IMR-90 (cell line): ENCODE measurements at regions not wholly inside any gene's neighbourhood (a gene's known extent, or its start where the extent isn't known, plus 50 kb on each side); places are given as distances from the start of the nearest gene placed in this dataset.

Experiments
- ATAC-seq: fragments of 200-7000 bp; cut with Tn5 transposase; 2 replicates; pipeline ENCODE4 v1.9.1; 2020; ENCODE audit warnings: low read depth, mild to moderate bottlenecking, moderate library complexity
- BruUV-seq: library from RNA; stranded (reverse); fragments of 400-500 nt; replicated peaks from 2 replicates; lab custom pipeline; 2021; lab: Mats Ljungman, UMichigan
- CTCF ChIA-PET: fragments of 300-600 bp; formaldehyde crosslinking; extraction: SDS; loops from one replicate; lab custom pipeline; 2021; ENCODE audit warnings: antibody characterized with exemption; lab: Yijun Ruan, JAX
- POLR2A ChIA-PET: fragments of 300-600 bp; sonication (Branson Sonifier 250); formaldehyde crosslinking; loops from one replicate; lab custom pipeline; 2022; ENCODE audit warnings: antibody characterized with exemption; ENCODE audit not compliant: unreplicated experiment; lab: Charles Lee
- DNase-seq: peaks from one replicate; pipeline ENCODE4 v3.0.0; 2013
- H2AFZ ChIP-seq: replicated peaks from 2 replicates; pipeline ENCODE3; 2013; ENCODE audit warnings: low read length, mild to moderate bottlenecking; ENCODE audit not compliant: poor library complexity
- H2AK5ac ChIP-seq: 2 replicates; pipeline ENCODE4 v1.6.1; 2013; ENCODE audit warnings: low read depth, low read length, inconsistent platforms
- H2AK9ac ChIP-seq: replicated peaks from 2 replicates; pipeline ENCODE3; 2013; ENCODE audit warnings: mild to moderate bottlenecking, low read depth, low read length, moderate library complexity; ENCODE audit not compliant: poor library complexity
- H2BK120ac ChIP-seq: 2 replicates; pipeline ENCODE4 v1.6.1; 2013; ENCODE audit warnings: low read depth, low read length, inconsistent platforms
- H2BK15ac ChIP-seq: 3 replicates; pipeline ENCODE4 v1.6.1; 2013; ENCODE audit warnings: low read depth, low read length, inconsistent platforms
- H2BK20ac ChIP-seq: 2 replicates; pipeline ENCODE4 v1.6.1; 2013; ENCODE audit warnings: low read depth, mild to moderate bottlenecking, inconsistent platforms, low read length, moderate library complexity
- H2BK5ac ChIP-seq: 2 replicates; pipeline ENCODE4 v1.6.1; 2013; ENCODE audit warnings: mild to moderate bottlenecking, low read depth, low read length, inconsistent platforms; ENCODE audit not compliant: poor library complexity, severe bottlenecking
- H3K14ac ChIP-seq: replicated peaks from 2 replicates; pipeline ENCODE4 v1.6.1; 2013; ENCODE audit warnings: low read depth, low read length, inconsistent platforms
- H3K18ac ChIP-seq: 2 replicates; pipeline ENCODE4 v1.6.1; 2013; ENCODE audit warnings: low read depth, low read length, control low read depth
- H3K23ac ChIP-seq: 2 replicates; pipeline ENCODE4 v1.6.1; 2013; ENCODE audit warnings: low read depth, low read length, inconsistent platforms
- H3K27ac ChIP-seq: 2 replicates; pipeline ENCODE4 v1.5.1; 2013; ENCODE audit warnings: mild to moderate bottlenecking, control low read depth, low read length; ENCODE audit not compliant: insufficient read depth
- H3K27me3 ChIP-seq: 2 replicates; pipeline ENCODE4 v1.6.1; 2013; ENCODE audit warnings: low read length; ENCODE audit not compliant: control insufficient read depth, insufficient read depth
- H3K36me3 ChIP-seq: 2 replicates; pipeline ENCODE4 v1.6.1; 2013; ENCODE audit warnings: low read length, mixed read lengths; ENCODE audit not compliant: control insufficient read depth, insufficient read depth
- H3K4ac ChIP-seq: 2 replicates; pipeline ENCODE4 v1.6.1; 2013; ENCODE audit warnings: low read depth, low read length, inconsistent platforms
- H3K4me1 ChIP-seq: 2 replicates; pipeline ENCODE4 v1.6.1; 2013; ENCODE audit warnings: low read length, mixed read lengths; ENCODE audit not compliant: control insufficient read depth, insufficient read depth
- H3K4me2 ChIP-seq: 2 replicates; pipeline ENCODE4 v1.6.1; 2013; ENCODE audit warnings: low read depth, mild to moderate bottlenecking, control low read depth, low read length, moderate library complexity
- H3K4me3 ChIP-seq: 2 replicates; pipeline ENCODE4 v1.5.1; 2013; ENCODE audit warnings: low read depth, mild to moderate bottlenecking, control low read depth, low read length, moderate library complexity; ENCODE audit not compliant: insufficient read depth
- H3K56ac ChIP-seq: 2 replicates; pipeline ENCODE4 v1.6.1; 2013; ENCODE audit warnings: low read length, inconsistent platforms; ENCODE audit not compliant: insufficient read depth; ENCODE audit errors: extremely low read depth
- H3K79me1 ChIP-seq, 2 experiments: 2 replicates each; pipeline ENCODE4 v1.6.1; 2013; ENCODE audit warnings: low read length in 2 of 2, inconsistent platforms in 1 of 2, low read depth in 1 of 2
- H3K9ac ChIP-seq: 2 replicates; pipeline ENCODE4 v1.6.1; 2013; ENCODE audit warnings: low read depth, low read length, control low read depth
- H3K9me1 ChIP-seq: 2 replicates; pipeline ENCODE4 v1.6.1; 2013; ENCODE audit warnings: low read length, inconsistent platforms; ENCODE audit not compliant: insufficient read depth
- H3K9me3 ChIP-seq: 2 replicates; pipeline ENCODE4 v1.6.1; 2013; ENCODE audit warnings: low read length; ENCODE audit not compliant: control insufficient read depth, insufficient read depth
- H4K20me1 ChIP-seq: 2 replicates; pipeline ENCODE4 v1.6.1; 2013; ENCODE audit warnings: low read length, inconsistent platforms; ENCODE audit not compliant: insufficient read depth
- H4K5ac ChIP-seq: 2 replicates; pipeline ENCODE4 v1.6.1; 2013; ENCODE audit warnings: mild to moderate bottlenecking, low read depth, low read length, control low read depth
- H4K8ac ChIP-seq, 2 experiments: 2 replicates each; pipeline ENCODE4 v1.6.1; 2013; ENCODE audit warnings: low read depth in 2 of 2, low read length in 2 of 2, control low read depth in 1 of 2, inconsistent platforms in 1 of 2
- H4K91ac ChIP-seq: 2 replicates; pipeline ENCODE4 v1.6.1; 2013; ENCODE audit warnings: low read depth, low read length, inconsistent platforms; ENCODE audit not compliant: insufficient read depth
- BHLHE40 ChIP-seq: fragments of 150-350 bp; IDR thresholded peaks from 2 replicates; pipeline ENCODE4 v1.6.1; 2016; ENCODE audit warnings: mild to moderate bottlenecking, low read depth, low read length
- CHD1 ChIP-seq: IDR thresholded peaks from 2 replicates; pipeline ENCODE4 v1.6.1; 2012; ENCODE audit warnings: low read depth, low read length, improper control_type of control experiment
- CTCF ChIP-seq: conservative IDR thresholded peaks from 2 replicates; pipeline ENCODE4 v1.5.1; 2012; ENCODE audit warnings: mild to moderate bottlenecking, low read depth, low read length, improper control_type of control experiment
- ELK1 ChIP-seq: fragments of 150-350 bp; IDR thresholded peaks from 2 replicates; pipeline ENCODE4 v1.6.1; 2016; ENCODE audit warnings: low read depth, mild to moderate bottlenecking, low read length, moderate library complexity, borderline replicate concordance
- MAZ ChIP-seq: IDR thresholded peaks from 2 replicates; pipeline ENCODE4 v1.6.1; 2012; ENCODE audit warnings: low read depth, mild to moderate bottlenecking, low read length, improper control_type of control experiment, moderate library complexity, borderline replicate concordance
- MXI1 ChIP-seq: IDR thresholded peaks from 2 replicates; pipeline ENCODE4 v1.6.1; 2012; ENCODE audit warnings: low read depth, mild to moderate bottlenecking, low read length, moderate library complexity, borderline replicate concordance
- NFE2L2 ChIP-seq: fragments of 150-350 bp; IDR thresholded peaks from 2 replicates; pipeline ENCODE4 v1.6.1; 2016; ENCODE audit warnings: low read depth, mild to moderate bottlenecking, low read length
- POLR2A ChIP-seq: IDR thresholded peaks from 2 replicates; pipeline ENCODE4 v1.6.1; 2012; ENCODE audit warnings: mild to moderate bottlenecking, low read depth, low read length
- RCOR1 ChIP-seq: IDR thresholded peaks from 2 replicates; pipeline ENCODE4 v1.6.1; 2012; ENCODE audit warnings: mild to moderate bottlenecking, low read length, improper control_type of control experiment; ENCODE audit not compliant: insufficient replicate concordance
- SMC3 ChIP-seq: fragments of 150-350 bp; IDR thresholded peaks from 2 replicates; pipeline ENCODE4 v1.6.1; 2016; ENCODE audit warnings: low read depth, mild to moderate bottlenecking, antibody characterized with exemption, low read length, moderate library complexity
- dilution Hi-C: fragments of 300-500 bp; cut with HindIII; formaldehyde crosslinking; loops from one replicate; pipeline ENCODE4 v1.14.3; 2018; ENCODE audit warnings: low sequenced_read_pairs; ENCODE audit not compliant: unreplicated experiment
- in situ Hi-C: fragments of 300-500 bp; cut with MboI; formaldehyde crosslinking; loops from 3 replicates; pipeline ENCODE4 v1.14.3; 2019; ENCODE audit warnings: low sequenced_read_pairs, inconsistent platforms, mixed read lengths
- intact Hi-C: fragments of 100-400 bp; cut with micrococcal nuclease; formaldehyde crosslinking; loops from 2 replicates; pipeline ENCODE4 v1.10.0; 2022

- H3K4me3 ChIP-seq: no peak overlapping the region
- no peak overlapping the region for H2AK5ac ChIP-seq
- no peak overlapping the region for H3K9ac ChIP-seq
- H3K79me1 ChIP-seq: no peaks in the 10 kb centered on the region
- no peak overlapping the region for H4K5ac ChIP-seq
- H3K4me2 ChIP-seq: no peak overlapping the region
- dilution Hi-C loops (no loop called here), in situ Hi-C loops (no loop called here), intact Hi-C loops (no loop called here)
- no peak overlapping the region for H3K56ac ChIP-seq
- CTCF ChIA-PET: no interaction called here
- no peak overlapping the region for H2AK9ac ChIP-seq
- H4K8ac ChIP-seq: no peak overlapping the region
- no peak overlapping the region for H3K27ac ChIP-seq
- H3K27me3 ChIP-seq: no peaks in the 10 kb centered on the region
- TF ChIP-seq NFE2L2 (no peak), CHD1 (no peak), POLR2A (no peak), MAZ (no peak), CTCF (no peak), BHLHE40 (no peak), RCOR1 (no peak), SMC3 (no peak), ELK1 (no peak), MXI1 (no peak)
- no peak overlapping the region for H3K23ac ChIP-seq
- no peaks in the 10 kb centered on the region for H3K9me1 ChIP-seq
- H3K14ac ChIP-seq: no peak overlapping the region
- H2BK120ac ChIP-seq: no peak overlapping the region
- H3K4ac ChIP-seq: no peak overlapping the region
- no peak overlapping the region for H2AFZ ChIP-seq
- no peaks in the 10 kb centered on the region for H3K36me3 ChIP-seq
- H2BK20ac ChIP-seq: no peak overlapping the region
- no peak overlapping the region for H2BK15ac ChIP-seq
- H4K20me1 ChIP-seq: no peaks in the 10 kb centered on the region
- no TSS peak for BruUV-seq
- POLR2A ChIA-PET: no interaction called here
- H4K91ac ChIP-seq: no peak overlapping the region
- H3K18ac ChIP-seq: no peak overlapping the region
- H2BK5ac ChIP-seq: no peak overlapping the region
- no peaks in the 10 kb centered on the region; the same call in 1 of the 2 replicates for H3K4me1 ChIP-seq
- ATAC-seq: no peak
- no peak for DNase-seq
- H3K9me3 ChIP-seq: no peaks in the 10 kb centered on the region
These were observed 455.6 kb upstream of the ACTBL2 start for GRCh38 chr5:57938174-57938557.
